Endothelial cell (in vitro differentiated cells): ENCODE measurements at regions not wholly inside any gene's neighbourhood (a gene's known extent, or its start where the extent isn't known, plus 50 kb on each side); places are given as distances from the start of the nearest gene placed in this dataset.
A peak's percentile ranks its signal among the peaks of the same experiment; 100 is the strongest.

Experiments
- DNase-seq: peaks from one replicate; pipeline ENCODE4 v3.0.0; 2021; ENCODE audit warnings: low spot score
- H3K27ac Mint-ChIP-seq: one replicate; pipeline ENCODE4 v1.8.0; 2021; ENCODE audit warnings: mixed read lengths, inconsistent platforms; ENCODE audit not compliant: unreplicated experiment
- H3K27me3 Mint-ChIP-seq: one replicate; pipeline ENCODE4 v1.8.0; 2021; ENCODE audit warnings: mild to moderate bottlenecking, moderate library complexity, mixed read lengths, inconsistent platforms; ENCODE audit not compliant: unreplicated experiment
- H3K36me3 Mint-ChIP-seq: one replicate; pipeline ENCODE4 v1.8.0; 2021; ENCODE audit warnings: mild to moderate bottlenecking, low read depth, mixed read lengths, inconsistent platforms; ENCODE audit not compliant: unreplicated experiment
- H3K4me1 Mint-ChIP-seq: one replicate; pipeline ENCODE4 v1.8.0; 2021; ENCODE audit warnings: mild to moderate bottlenecking, mixed read lengths, inconsistent platforms; ENCODE audit not compliant: unreplicated experiment
- H3K4me3 Mint-ChIP-seq: one replicate; pipeline ENCODE4 v1.8.0; 2021; ENCODE audit warnings: mild to moderate bottlenecking, mixed read lengths, inconsistent platforms; ENCODE audit not compliant: unreplicated experiment
- H3K9me3 Mint-ChIP-seq: one replicate; pipeline ENCODE4 v1.8.0; 2021; ENCODE audit warnings: mixed read lengths, inconsistent platforms; ENCODE audit not compliant: unreplicated experiment
- CTCF ChIP-seq: fragments of 200-600 bp; sonication (generic); IDR thresholded peaks from one replicate; pipeline ENCODE4 v1.5.0; 2021; ENCODE audit warnings: antibody characterized with exemption; ENCODE audit not compliant: unreplicated experiment

- no peaks in the 10 kb centered on the region for H3K4me1 Mint-ChIP-seq
- no peaks in the 10 kb centered on the region for H3K9me3 Mint-ChIP-seq
- H3K27ac Mint-ChIP-seq, result no peak overlapping the region
- no peak for DNase-seq
- peaks cover 7% of the 10 kb centered on the region for H3K27me3 Mint-ChIP-seq
- TF ChIP-seq CTCF, result no peak
- no peak overlapping the region for H3K4me3 Mint-ChIP-seq
- H3K36me3 Mint-ChIP-seq, result peaks cover 21% of the 10 kb centered on the region
These were observed 130.1 kb downstream of the PTPRS start for GRCh38 chr19:5210556-5210955.

GRCh38 chr19:5207806-5208205 lies 132.8 kb downstream of the PTPRS start:
- no peak overlapping the region for H3K4me3 Mint-ChIP-seq

GRCh38 chr19:5206751-5207075 lies 133.9 kb downstream of the PTPRS start:
- DNase-seq, result no peak
- H3K36me3 Mint-ChIP-seq, result no peaks in the 10 kb centered on the region
- H3K4me3 Mint-ChIP-seq, result no peak overlapping the region
- H3K4me1 Mint-ChIP-seq, result no peaks in the 10 kb centered on the region
- H3K27me3 Mint-ChIP-seq, result peaks cover 5% of the 10 kb centered on the region
- peaks cover 4% of the 10 kb centered on the region for H3K9me3 Mint-ChIP-seq
- no peak for TF ChIP-seq CTCF
- H3K27ac Mint-ChIP-seq, result no peak overlapping the region

More at GRCh38 chr19:5207806-5208205, 132.8 kb downstream of the PTPRS start:
- no peaks in the 10 kb centered on the region for H3K4me1 Mint-ChIP-seq
- DNase-seq, result no peak
- no peaks in the 10 kb centered on the region for H3K9me3 Mint-ChIP-seq
- H3K27me3 Mint-ChIP-seq, result peaks cover 5% of the 10 kb centered on the region
- no peak for TF ChIP-seq CTCF
- H3K27ac Mint-ChIP-seq, result no peak overlapping the region
- H3K36me3 Mint-ChIP-seq, result peaks cover 6% of the 10 kb centered on the region

GRCh38 chr19:5205937-5206750 lies 134.5 kb downstream of the PTPRS start:
- TF ChIP-seq CTCF, result no peak
- DNase-seq, result no peak
- Mint-ChIP-seq H3K4me3 (no peak overlapping the region), H3K27me3 (peaks cover 4% of the 10 kb centered on the region), H3K9me3 (peaks cover 6% of the 10 kb centered on the region), H3K36me3 (no peaks in the 10 kb centered on the region), H3K4me1 (no peaks in the 10 kb centered on the region), H3K27ac (no peak overlapping the region)

GRCh38 chr19:5205381-5205780 lies 135.2 kb downstream of the PTPRS start:
- TF ChIP-seq CTCF, result no peak
- Mint-ChIP-seq H3K9me3 (peaks cover 6% of the 10 kb centered on the region), H3K4me3 (peak overlapping the region; percentile 15), H3K27me3 (no peaks in the 10 kb centered on the region), H3K4me1 (no peaks in the 10 kb centered on the region), H3K27ac (no peak overlapping the region), H3K36me3 (peaks cover 5% of the 10 kb centered on the region)
- no peak for DNase-seq
